COLO829 (cell line): ENCODE measurements at regions not wholly inside any gene's neighbourhood (a gene's known extent, or its start where the extent isn't known, plus 50 kb on each side); places are given as distances from the start of the nearest gene placed in this dataset.

ENCODE experiments used
- DNase-seq: peaks from one replicate; pipeline ENCODE4 v3.0.0; 2012; ENCODE audit warnings: low spot score

- DNase-seq, result peak; percentile 23
Observed at GRCh38 chr13:34249546-34250039, 431.6 kb downstream of the RFC3 start.

- no peak for DNase-seq
Observed at GRCh38 chr13:34250151-34250670, 432.3 kb downstream of the RFC3 start.

- DNase-seq, result no peak
Observed at GRCh38 chr13:34254366-34254765, 436.4 kb downstream of the RFC3 start.

- DNase-seq, result no peak
Observed at GRCh38 chr13:34255711-34256110, 437.8 kb downstream of the RFC3 start.

DNA sequence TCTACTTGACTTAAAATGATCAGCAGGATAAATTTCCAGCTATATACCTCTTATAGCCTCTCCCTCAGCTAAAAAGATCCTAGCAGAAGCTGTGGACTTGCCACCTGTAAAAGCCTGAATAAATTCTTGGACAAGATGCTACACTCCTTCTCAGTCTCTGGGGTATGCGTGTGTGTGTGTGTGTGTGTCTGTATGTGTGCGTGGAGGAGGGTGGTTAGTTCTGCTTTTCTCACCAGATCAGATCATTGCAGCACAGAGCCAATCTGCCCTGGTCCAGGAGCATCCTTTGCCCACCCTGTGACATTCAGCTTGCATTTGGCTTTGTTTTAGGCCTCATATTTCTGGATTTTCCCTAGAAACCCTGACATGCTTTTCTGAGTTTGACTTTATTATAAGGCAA, 438.3 kb downstream of the RFC3 start:
- DNase-seq, result no peak

DNA sequence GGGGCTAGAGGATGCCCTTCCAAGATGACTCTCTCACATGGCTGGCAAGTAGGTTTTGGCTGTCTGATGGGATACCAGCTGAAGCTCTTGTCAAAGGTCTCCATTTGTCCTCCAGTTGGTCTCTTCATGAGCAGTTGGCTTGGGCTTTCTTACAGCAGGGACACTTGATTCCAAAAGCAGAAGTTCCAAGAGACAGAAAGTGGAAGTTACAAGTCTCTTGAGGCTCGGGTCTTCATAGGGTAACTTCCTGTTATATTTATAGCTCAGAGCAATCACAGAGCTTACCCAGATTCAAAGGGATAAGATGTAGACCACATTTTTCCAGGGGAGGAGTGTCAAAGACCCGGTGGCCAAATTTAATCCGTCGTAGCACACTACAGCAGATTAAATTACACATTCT, 440.0 kb downstream of the RFC3 start:
- no peak for DNase-seq

DNA sequence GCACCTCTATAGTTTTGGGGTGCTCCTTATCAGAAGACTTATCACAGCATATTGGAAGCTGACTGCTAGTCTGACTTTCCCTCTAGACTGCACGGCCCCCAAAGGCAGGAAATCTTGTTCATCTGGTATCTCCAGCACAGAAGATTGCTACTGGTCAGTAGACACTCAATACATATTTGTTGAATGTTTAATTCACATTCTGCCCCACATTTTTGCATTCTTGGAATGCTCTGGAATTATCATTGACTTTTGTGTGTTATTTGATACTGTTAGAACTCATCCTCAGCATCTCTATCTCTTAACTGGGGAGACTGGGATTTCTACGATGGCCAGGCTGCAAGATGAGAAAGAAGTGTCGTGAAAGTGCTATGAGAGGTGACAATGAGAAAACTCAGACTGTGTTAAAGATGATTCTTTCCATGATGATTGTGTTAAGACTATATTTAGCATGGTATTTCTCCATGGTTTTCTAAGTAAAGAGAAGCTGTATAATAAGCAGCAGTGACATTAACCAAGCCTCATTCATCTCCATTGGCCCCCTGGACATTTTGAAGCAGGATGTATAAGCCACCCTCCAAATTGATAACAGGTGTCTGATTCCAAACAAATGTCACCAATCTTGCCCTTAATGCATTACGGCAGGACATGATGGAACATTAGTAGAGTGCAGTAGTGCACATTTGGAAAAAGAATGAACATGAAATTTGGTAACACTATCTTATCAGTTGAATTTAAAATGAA, 440.9 kb downstream of the RFC3 start:
- no peak for DNase-seq

DNA sequence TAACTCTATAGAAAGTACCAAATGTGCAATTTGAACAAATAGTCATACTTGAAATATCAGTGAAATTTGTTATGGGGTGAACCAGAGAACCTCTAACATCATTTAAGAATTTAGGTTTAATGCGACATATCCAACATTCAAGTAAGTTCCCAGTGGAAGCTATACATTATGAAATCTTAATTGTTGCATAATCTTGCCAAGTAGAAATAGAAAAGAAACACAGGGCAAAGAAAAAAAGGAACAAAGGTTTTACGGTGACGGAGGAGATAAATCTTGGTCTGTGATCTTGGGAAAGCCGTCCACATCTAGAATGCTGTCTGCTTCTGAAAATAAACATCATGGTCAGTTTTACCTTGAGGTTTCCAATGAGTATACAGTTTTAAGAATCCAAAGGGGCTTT, 445.7 kb downstream of the RFC3 start:
- DNase-seq, result no peak

GRCh38 chr13:34265046-34265679, 447.2 kb downstream of the RFC3 start:
- no peak for DNase-seq

GRCh38 chr13:34276764-34277163, 458.8 kb downstream of the RFC3 start:
- DNase-seq, result no peak

DNA sequence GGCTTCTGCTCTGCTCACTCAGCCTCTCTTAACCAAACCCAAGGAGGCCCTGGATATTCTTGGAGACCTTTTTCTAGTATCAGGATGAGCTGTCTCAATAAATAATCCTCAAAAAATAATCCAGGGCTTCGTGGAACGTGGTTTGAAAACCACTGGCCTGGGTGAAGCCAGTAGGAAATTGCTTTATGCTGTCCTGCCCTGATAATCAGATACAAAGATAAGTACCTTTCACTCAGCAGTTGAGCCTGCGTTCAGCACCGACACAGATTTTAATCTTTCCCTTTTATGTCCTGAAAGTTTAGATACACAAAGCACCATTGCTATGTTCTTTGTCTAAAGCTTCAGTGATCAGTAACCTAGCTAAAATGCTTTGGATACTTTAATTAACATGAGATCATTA, 460.0 kb downstream of the RFC3 start:
- DNase-seq, result no peak

DNA sequence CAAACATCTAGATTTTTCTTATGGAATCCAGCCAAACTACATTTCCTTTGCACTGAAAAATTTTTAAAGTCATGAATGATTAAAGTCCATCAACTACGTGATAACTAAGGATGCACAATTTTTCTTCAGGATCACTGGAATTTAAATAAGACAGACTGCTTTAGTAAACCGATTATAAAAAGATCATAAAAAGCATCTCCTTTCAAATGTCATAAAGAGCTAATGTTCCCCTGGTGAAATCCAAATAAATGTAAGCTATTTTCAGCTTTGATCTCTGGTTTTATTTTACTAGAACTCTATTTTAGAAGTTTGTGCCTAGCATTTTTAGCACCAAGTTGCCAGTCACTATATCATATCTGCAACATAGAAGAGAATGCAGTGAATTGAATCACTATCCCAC, 460.8 kb downstream of the RFC3 start:
- DNase-seq, result no peak

DNA sequence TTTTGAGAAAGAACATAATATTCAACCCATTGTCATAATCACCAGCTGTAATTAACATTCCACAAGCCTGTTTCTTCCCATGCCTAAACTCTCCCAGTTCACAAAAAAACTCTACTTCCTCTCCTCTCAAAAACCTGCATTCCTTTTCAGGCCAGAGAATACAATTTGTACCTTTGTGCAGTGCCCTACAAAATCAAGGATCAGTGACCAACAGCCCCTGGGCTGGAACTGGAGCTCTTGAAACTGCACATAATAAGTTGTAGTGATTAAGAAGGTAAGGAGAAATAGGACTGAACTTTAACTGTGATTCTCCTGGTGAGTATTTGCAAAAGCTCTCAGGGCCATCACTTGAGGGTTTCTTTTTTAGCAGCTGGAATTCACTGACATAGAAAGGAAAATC, 472.7 kb downstream of the RFC3 start:
- peak; percentile 18 for DNase-seq

- no peak for DNase-seq
Observed at GRCh38 chr13:34294483-34295129, 476.7 kb downstream of the RFC3 start.

- DNase-seq, result no peak
Observed at GRCh38 chr13:34300559-34300958, 482.6 kb downstream of the RFC3 start.

DNA sequence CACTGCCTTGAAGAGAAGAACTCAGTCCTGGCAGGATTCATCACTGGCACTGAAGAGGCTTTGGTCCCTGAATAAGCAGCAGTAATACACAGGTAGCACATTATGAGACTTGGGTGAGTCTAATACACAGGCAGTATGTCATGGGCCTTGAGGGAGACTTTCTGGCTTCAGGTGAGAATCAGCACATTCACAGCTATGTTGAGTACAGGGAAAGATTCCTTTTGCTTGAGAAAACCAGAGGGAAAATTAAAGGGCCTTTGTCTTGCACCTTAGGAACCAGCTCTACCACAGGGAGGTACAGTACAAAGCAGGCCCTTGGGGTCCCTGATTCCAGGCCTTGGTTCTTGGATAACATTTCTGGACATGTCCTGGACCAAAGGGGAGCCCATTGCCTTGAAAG, 484.6 kb downstream of the RFC3 start:
- DNase-seq, result no peak

DNA sequence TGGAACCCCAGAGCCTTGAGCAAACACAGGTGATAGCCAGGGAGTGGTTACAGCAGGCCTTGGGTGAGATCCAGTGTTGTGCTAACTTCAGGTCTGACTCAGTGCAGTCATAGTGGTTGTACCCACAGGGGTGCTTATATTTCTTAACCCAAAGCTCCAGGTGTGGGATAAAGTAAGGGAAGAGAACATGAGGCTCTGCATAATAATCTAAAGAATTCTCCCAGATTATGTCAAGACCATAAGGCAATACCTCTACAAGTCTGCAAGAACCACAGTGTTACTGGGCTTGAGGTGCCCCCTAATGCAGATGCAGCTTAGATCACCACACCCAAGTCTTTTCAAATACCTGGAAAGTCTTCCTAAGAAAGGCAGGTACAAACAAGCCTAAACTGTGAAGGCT, 485.4 kb downstream of the RFC3 start:
- no peak for DNase-seq

DNA sequence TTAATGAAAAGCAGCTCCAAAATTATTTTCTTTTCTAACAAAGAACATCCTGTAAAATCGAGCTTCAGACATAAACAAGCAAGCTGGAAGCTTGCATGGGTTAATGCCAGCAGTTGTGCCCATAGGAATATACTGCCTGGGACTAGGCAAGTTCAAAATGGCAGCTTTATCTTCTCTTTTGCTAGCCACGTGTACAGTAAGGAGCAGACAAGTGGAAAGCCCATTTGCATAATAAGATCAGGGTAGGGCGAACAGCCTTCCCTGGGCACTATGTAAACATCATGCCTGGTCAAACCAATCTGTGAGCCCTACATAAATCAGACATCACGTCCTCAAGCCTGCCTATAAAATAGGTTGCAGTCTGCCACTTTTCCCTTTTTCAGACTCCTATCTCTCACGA, 489.7 kb downstream of the RFC3 start:
- no peak for DNase-seq

- DNase-seq, result no peak
Observed at GRCh38 chr13:34308725-34309124, 490.8 kb downstream of the RFC3 start.

DNA sequence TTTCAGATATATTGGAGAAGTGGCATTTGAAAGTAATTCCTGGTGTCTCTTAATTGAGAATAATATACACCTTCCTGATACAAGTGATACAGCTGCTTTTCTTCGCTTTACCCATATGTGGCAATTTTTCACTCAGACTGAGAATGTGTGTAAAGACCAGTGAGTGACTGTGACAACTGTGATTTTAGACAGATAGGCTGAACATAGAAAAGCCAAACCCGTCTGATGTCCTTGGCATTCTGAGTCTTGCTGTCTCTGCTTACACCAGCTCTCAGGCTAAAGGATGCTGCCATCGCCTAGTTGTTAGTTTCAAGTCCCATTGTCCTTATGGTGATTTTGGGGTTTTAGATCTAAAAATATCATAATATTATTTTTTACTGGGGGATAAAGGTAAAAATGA, 492.6 kb downstream of the RFC3 start:
- no peak for DNase-seq

GRCh38 chr13:34311251-34311650, 493.3 kb downstream of the RFC3 start:
- DNase-seq, result no peak

DNA sequence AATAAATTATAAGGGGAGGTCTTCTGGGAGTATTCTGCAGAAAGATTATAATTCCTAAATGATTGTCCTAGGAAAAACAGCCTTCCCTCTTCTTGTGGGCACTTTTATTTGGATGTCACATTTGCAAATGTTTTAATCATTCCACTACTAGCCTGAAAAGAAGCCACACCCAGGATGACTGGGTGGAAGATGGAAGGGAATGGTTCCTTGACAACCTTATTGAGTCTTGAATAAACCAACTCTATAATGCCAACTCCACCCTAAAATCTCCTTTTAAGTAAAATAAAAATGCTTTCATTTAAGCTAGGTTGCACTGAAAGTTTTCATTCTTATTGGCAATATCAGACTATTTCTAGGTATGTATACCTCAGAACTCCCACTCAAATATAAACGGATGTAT, 494.6 kb downstream of the RFC3 start:
- DNase-seq, result no peak

GRCh38 chr13:34320084-34320483, 502.1 kb downstream of the RFC3 start:
- DNase-seq, result no peak
